GM19324 (cell line): ENCODE measurements at regions not wholly inside any gene's neighbourhood (a gene's known extent, or its start where the extent isn't known, plus 50 kb on each side); places are given as distances from the start of the nearest gene placed in this dataset.

ENCODE experiments used
- ATAC-seq: cut with Tn5 transposase; IDR thresholded peaks from one replicate; pipeline ENCODE4 v1.9.1; 2021; ENCODE audit warnings: mild to moderate bottlenecking, moderate library complexity; ENCODE audit not compliant: unreplicated experiment, low FRiP score

- ATAC-seq: no peak
These were observed 269.4 kb downstream of the TCF7L2 start for GRCh38 chr10:113219446-113219845.

GRCh38 chr10:113221756-113222168 lies 271.7 kb downstream of the TCF7L2 start:
- no peak for ATAC-seq

- no peak for ATAC-seq
These were observed 272.2 kb downstream of the TCF7L2 start for GRCh38 chr10:113222207-113222606.

GRCh38 chr10:113225364-113225763 lies 275.3 kb downstream of the TCF7L2 start:
- no peak for ATAC-seq

- ATAC-seq: no peak
These were observed 275.9 kb downstream of the TCF7L2 start for GRCh38 chr10:113225903-113226302.

GRCh38 chr10:113226399-113226798 lies 276.4 kb downstream of the TCF7L2 start:
- ATAC-seq: no peak

- ATAC-seq: no peak
These were observed 276.9 kb downstream of the TCF7L2 start for GRCh38 chr10:113226831-113227445.

- no peak for ATAC-seq
These were observed 278.5 kb downstream of the TCF7L2 start for GRCh38 chr10:113228530-113228929.

GRCh38 chr10:113230011-113230610 lies 280.1 kb downstream of the TCF7L2 start:
- no peak for ATAC-seq

GRCh38 chr10:113232928-113233511 lies 283.0 kb downstream of the TCF7L2 start:
- peak; percentile 88 for ATAC-seq

- no peak for ATAC-seq
These were observed 284.4 kb downstream of the TCF7L2 start for GRCh38 chr10:113234481-113234880.

- no peak for ATAC-seq
These were observed 285.5 kb downstream of the TCF7L2 start for GRCh38 chr10:113235508-113235907.

- ATAC-seq: no peak
These were observed 287.0 kb downstream of the TCF7L2 start for GRCh38 chr10:113236998-113237397.

- ATAC-seq: no peak
These were observed 289.7 kb downstream of the TCF7L2 start for GRCh38 chr10:113239566-113240350.

GRCh38 chr10:113240736-113241135 lies 290.7 kb downstream of the TCF7L2 start:
- ATAC-seq: no peak

GRCh38 chr10:113241599-113242360 lies 291.7 kb downstream of the TCF7L2 start:
- ATAC-seq: no peak

GRCh38 chr10:113243311-113243710 lies 293.3 kb downstream of the TCF7L2 start:
- no peak for ATAC-seq

- no peak for ATAC-seq
These were observed 294.7 kb downstream of the TCF7L2 start for GRCh38 chr10:113244750-113245149.

- no peak for ATAC-seq
These were observed 295.2 kb downstream of the TCF7L2 start for GRCh38 chr10:113245286-113245685.

- no peak for ATAC-seq
These were observed 297.0 kb downstream of the TCF7L2 start for GRCh38 chr10:113247050-113247449.
